Esophagus (tissue), 2 donors: ENCODE measurements at regions not wholly inside any gene's neighbourhood (a gene's known extent, or its start where the extent isn't known, plus 50 kb on each side); places are given as distances from the start of the nearest gene placed in this dataset.

ENCODE experiments used
- H3K27ac ChIP-seq, 2 donors: one replicate each; pipeline ENCODE4 v1.5.1; 2013; ENCODE audit warnings: low read depth in 2 of 2, mild to moderate bottlenecking in 2 of 2, inconsistent platforms in 1 of 2, low read length in 1 of 2, moderate library complexity in 1 of 2
- H3K27me3 ChIP-seq, 2 donors: one replicate each; pipeline ENCODE4 v1.6.1; 2013; ENCODE audit warnings: low read length in 2 of 2, control low read depth in 1 of 2, mild to moderate bottlenecking in 1 of 2; ENCODE audit not compliant: insufficient read depth in 2 of 2, control insufficient read depth in 1 of 2
- H3K36me3 ChIP-seq, 2 donors: one replicate each; pipeline ENCODE4 v1.6.1; 2013; ENCODE audit warnings: low read length in 1 of 2; ENCODE audit not compliant: control insufficient read depth in 2 of 2, insufficient read depth in 2 of 2
- H3K4me1 ChIP-seq, 2 donors: one replicate each; pipeline ENCODE4 v1.6.1; 2013; ENCODE audit warnings: low read length in 1 of 2; ENCODE audit not compliant: control insufficient read depth in 2 of 2, insufficient read depth in 2 of 2
- H3K4me3 ChIP-seq, 2 donors: one replicate each; pipeline ENCODE4 v1.5.1; 2013; ENCODE audit warnings: low read length in 2 of 2, mild to moderate bottlenecking in 2 of 2, low read depth in 1 of 2, moderate library complexity in 1 of 2
- H3K9me3 ChIP-seq, 2 donors: one replicate each; pipeline ENCODE4 v1.6.1; 2013; ENCODE audit warnings: mild to moderate bottlenecking in 2 of 2, low read depth in 1 of 2, low read length in 1 of 2, moderate library complexity in 1 of 2; ENCODE audit not compliant: control insufficient read depth in 2 of 2, insufficient read depth in 1 of 2
- WGBS, 2 donors: extraction: QIAGEN DNeasy Blood & Tissue Kit; methylation state at CpG; one replicate each; pipeline ENCODE4 v1.1.7; 2013; 5-methylcytosine and 5-hydroxymethylcytosine counted together
- donor health status: healthy with polysubstance abuse.
- donor health status: Bipolar disorder and iron deficiency.

DNA sequence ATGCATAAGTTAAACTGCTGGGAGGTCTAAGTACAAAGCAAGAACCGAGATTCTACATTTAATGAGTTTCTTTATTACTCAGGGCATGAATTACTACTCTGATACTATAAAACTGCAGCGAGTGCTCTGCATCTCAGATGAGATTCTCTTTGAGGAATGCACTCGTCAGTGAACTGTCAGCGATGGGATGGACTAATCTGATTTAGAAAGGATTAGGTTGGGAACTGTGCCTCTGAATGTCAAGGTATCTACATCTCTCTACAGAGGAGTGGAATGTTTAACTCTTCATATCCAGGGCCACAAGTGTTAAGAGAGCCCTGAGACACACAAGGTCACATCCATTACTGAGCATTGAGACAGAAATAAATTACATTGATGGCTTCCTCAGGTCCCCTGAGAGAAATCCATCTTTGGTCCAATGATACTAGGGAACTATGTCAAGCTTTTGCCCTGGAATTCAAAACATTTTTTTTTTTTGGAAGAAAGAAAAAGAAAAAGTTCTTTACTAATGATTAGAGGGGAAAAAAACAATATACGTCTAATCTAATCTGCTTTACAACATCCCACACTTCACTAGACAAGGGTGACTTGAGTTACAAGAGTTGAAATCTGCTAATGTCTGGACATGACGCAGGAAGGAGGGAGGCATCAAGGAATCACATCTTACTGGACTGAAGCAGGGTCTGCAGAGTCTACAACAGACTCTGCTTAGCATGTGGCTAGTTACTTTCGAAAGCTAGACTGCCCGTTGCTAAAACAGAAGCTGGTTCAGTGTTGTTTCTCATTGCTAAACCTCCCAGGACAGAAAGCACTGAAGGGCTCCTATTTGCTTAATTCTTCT, 270.0 kb upstream of the TLE4 start:
- no peaks in the 10 kb centered on the region for H3K9me3 ChIP-seq
- H3K36me3 ChIP-seq, result no peaks in the 10 kb centered on the region
- 58 to 67% methylated on average over 8 of the region's 8 CpGs for WGBS, 2 donors

DNA sequence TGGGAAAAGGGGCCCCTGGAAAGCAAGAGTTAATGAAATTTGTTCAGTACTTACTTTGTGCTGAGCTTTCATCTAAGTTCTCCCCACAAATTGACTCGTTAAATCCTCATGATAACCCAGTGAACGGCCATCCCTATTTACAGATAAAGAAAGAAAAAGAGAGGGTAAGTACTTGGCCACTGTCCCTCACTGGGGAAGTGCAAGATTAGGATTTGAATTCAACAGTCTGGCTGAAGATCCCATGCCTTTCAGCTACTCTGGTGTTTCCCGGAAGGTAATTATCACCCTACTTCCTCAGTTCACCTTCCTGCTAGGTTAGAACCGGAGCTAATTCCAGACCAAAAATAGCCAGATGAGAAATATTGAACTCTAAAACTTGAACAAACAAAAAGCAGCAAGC, 269.2 kb upstream of the TLE4 start:
- H3K27me3 ChIP-seq, result no peaks in the 10 kb centered on the region
- 57 to 68% methylated on average over 4 of the region's 4 CpGs for WGBS, 2 donors
- H3K4me3 ChIP-seq, result no peak overlapping the region
- no peak overlapping the region for H3K27ac ChIP-seq
- H3K36me3 ChIP-seq, result no peaks in the 10 kb centered on the region
- no peaks in the 10 kb centered on the region for H3K9me3 ChIP-seq
- no peaks in the 10 kb centered on the region for H3K4me1 ChIP-seq

More for the DNA sequence above, 270.0 kb upstream of the TLE4 start:
- Histone ChIP-seq H3K4me1 (no peaks in the 10 kb centered on the region), H3K4me3 (no peak overlapping the region), H3K27me3 (no peaks in the 10 kb centered on the region), H3K27ac (no peak overlapping the region)

DNA sequence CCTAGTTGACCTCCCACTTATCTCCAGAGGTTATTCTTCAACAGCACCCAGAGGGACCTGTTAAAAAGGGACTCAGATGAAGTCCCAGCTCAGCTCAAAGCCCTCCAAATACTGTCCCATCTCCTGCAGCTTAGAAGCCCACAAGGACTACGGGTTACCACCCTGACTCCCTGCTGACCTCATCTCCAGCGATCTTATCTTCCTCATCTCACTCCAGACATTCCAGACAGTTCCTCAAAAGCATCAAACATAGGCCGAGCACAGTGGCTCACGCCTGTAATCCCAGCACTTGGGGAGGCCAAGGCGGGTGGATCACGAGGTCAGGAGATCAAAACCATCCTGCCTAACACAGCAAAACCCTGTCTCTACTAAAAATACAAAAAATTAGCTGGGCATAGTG, 263.8 kb upstream of the TLE4 start:
- Histone ChIP-seq H3K36me3 (no peaks in the 10 kb centered on the region), H3K9me3 (no peaks in the 10 kb centered on the region), H3K4me1 (no peaks in the 10 kb centered on the region), H3K27ac (no peak overlapping the region), H3K4me3 (no peak overlapping the region), H3K27me3 (no peaks in the 10 kb centered on the region)
- 83 to 87% methylated on average over 6 of the region's 6 CpGs for WGBS, 2 donors

DNA sequence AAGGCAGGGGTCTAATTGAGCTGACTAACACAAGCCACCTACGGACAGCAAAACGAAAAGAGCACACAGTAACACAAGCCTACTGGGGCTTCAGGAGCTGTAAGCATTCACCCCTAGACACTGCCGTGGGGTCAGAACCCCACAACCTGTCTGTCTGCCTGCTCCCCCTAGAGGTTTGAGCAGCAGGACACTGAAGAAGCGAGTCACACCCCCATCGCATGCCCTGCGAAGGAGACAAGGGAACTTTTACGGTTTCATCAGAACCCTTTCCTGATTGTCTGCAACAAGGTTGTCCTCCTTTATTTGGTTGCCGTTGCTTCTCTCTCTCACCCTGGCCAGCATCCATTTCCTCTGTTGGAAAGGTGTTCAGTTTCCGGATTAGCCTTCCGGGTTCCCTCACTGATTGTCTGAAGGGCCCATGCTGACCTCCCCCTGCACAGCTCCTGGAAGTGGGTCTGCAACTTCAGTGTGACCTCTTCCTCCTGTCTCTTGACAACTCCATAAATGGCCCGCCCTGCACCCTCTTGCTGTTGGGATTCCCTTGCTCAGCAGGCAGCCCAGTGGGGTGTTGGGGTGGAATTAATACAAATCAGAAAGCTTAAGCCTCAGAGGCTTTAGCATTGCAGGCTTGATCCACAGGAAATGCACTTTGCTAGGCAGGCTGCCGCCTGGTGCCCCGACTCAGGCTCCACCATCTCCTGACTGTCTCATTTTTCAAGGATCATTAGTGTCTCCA, 258.9 kb upstream of the TLE4 start:
- 81 to 89% methylated on average over 13 of the region's 13 CpGs for WGBS, 2 donors

DNA sequence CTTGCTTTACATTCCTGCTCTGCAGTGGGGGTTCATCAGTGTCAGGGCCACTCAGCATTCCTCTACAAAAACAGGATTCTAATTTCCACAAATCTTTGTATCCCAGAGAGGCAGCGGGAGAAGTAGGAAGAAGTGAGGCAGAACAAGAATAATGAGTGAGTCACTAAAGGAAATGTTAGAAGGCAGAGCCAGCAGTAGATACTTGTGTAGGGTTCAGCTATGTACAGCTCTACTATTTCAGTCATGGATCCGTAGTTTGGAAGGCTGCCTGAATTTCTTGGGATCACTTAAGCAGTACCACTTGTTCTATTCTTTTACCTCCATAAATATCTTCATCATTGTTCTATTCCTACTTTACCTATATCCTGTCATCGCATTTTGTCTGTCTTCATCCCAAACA, 246.3 kb upstream of the TLE4 start:
- whole genome bisulfite sequencing, 2 donors, result 63 to 69% methylated on average over 3 of the region's 3 CpGs
- Histone ChIP-seq H3K4me3 (no peak overlapping the region), H3K27me3 (no peaks in the 10 kb centered on the region), H3K36me3 (no peaks in the 10 kb centered on the region), H3K9me3 (no peaks in the 10 kb centered on the region), H3K4me1 (no peaks in the 10 kb centered on the region), H3K27ac (no peak overlapping the region)

More for the DNA sequence above, 258.9 kb upstream of the TLE4 start:
- Histone ChIP-seq H3K27me3 (no peaks in the 10 kb centered on the region), H3K9me3 (no peaks in the 10 kb centered on the region), H3K4me3 (no peak overlapping the region), H3K36me3 (no peaks in the 10 kb centered on the region), H3K27ac (no peak overlapping the region), H3K4me1 (no peaks in the 10 kb centered on the region)

DNA sequence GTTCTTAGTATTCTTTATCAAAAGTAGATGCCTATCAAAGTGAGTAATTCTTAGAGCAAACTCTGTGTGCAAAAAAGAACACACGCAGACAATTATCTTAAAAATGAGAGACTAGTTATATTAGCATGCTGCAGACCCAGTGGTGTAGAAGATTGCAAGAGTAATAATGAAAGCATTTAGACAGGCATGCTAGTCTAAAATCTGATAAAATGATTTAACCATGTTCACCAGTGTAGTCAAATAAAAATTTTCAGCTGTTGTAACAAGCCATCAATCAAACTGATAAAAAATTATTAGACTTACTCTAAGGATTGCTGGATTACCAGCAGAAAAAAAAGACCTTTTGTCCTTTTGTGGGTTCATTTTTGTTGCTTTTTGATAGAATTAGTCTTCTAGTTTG, 241.9 kb upstream of the TLE4 start:
- 88 to 95% methylated on average over 1 of the region's 1 CpG for WGBS, 2 donors
- no peak overlapping the region for H3K4me3 ChIP-seq
- H3K36me3 ChIP-seq, result no peaks in the 10 kb centered on the region

DNA sequence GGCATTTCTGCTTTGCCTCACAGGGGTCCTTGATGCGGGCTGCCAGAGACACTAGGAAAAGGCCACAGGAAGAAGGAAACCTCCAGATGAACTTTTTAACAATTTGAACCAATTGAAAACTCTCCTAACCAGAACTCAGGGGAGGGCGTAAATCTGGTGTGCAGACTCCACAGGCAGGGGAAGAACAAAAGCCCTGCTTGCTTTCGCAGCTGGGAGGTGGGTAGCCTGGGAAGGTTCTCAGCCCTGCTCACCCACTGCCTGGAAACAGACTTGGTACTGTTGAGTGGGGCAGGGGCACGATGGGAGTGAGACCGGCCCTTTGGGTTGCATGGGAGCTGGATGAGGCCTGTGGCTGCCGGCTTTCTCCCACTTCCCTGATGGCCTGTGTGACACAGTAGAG, 237.8 kb upstream of the TLE4 start:
- 95% methylated on average over 6 of the region's 6 CpGs for WGBS, 2 donors
- Histone ChIP-seq H3K4me3 (no peak overlapping the region), H3K27me3 (no peaks in the 10 kb centered on the region), H3K27ac (no peak overlapping the region), H3K4me1 (no peaks in the 10 kb centered on the region), H3K9me3 (peaks cover 10 to 12% of the 10 kb centered on the region in 2 donors), H3K36me3 (no peaks in the 10 kb centered on the region)

More for the DNA sequence above, 241.9 kb upstream of the TLE4 start:
- Histone ChIP-seq H3K27ac (no peak overlapping the region), H3K9me3 (no peaks in the 10 kb centered on the region), H3K4me1 (no peaks in the 10 kb centered on the region), H3K27me3 (no peaks in the 10 kb centered on the region)

DNA sequence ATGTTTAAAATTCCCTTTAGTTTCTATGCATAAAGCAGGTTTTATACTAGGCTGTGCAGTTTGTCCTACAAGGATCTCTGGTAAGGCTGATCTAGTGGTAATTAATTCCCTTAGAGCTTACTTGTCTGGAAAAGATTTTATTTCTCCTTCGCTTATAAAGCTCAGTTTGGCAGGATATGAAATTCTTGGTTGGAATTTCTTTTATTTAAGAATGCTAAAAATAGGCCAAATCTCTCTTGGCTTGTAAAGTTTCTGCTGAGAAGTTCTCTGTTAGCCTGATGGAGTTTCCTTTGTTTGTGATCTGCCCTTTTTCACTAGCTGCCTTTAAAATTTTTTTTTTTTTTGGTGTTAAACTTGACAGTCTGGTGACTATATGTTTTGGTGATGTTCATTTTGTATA, 237.1 kb upstream of the TLE4 start:
- no peaks in the 10 kb centered on the region for H3K36me3 ChIP-seq
- H3K4me3 ChIP-seq, result no peak overlapping the region
- peaks cover 10 to 12% of the 10 kb centered on the region in 2 donors for H3K9me3 ChIP-seq
- H3K4me1 ChIP-seq, result no peaks in the 10 kb centered on the region
- whole genome bisulfite sequencing, 2 donors, result 61 to 66% methylated on average over 1 of the region's 1 CpG
- no peaks in the 10 kb centered on the region for H3K27me3 ChIP-seq
- no peak overlapping the region for H3K27ac ChIP-seq

DNA sequence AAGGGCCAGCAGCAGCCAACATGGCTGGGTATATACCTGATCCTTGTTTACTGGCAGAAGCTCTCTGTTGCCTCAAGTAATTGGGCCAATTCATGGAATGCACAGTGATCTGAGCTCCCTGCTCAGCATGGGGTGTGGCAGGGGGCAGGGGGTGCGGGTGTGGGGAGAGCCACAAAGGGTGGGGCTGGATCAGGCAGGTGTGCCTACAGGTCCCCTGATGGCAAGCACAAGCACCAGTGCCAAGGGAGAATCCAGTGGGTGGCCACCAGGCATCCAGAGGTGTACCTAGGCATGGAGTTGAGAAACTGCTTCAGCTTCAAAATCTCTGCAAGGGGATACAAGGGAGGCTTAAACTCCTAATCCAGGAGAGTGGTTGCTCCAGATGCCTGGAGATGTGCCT, 235.8 kb upstream of the TLE4 start:
- H3K27me3 ChIP-seq, result no peaks in the 10 kb centered on the region
- peaks cover 10 to 12% of the 10 kb centered on the region in 2 donors for H3K9me3 ChIP-seq
- WGBS, 2 donors, result 65 to 94% methylated on average over 1 of the region's 1 CpG
- H3K36me3 ChIP-seq, result no peaks in the 10 kb centered on the region
- H3K27ac ChIP-seq, result no peak overlapping the region
- no peaks in the 10 kb centered on the region for H3K4me1 ChIP-seq
- no peak overlapping the region for H3K4me3 ChIP-seq
